Stimulated activated CD4-positive, alpha-beta T cell treated with anti-CD3 and anti-CD28 coated beads, Interleukin-4, amount 100 ng/mL, for 24 hours (primary cell): ENCODE measurements at regions not wholly inside any gene's neighbourhood (a gene's known extent, or its start where the extent isn't known, plus 50 kb on each side); places are given as distances from the start of the nearest gene placed in this dataset.

Experiments used
- DNase-seq: peaks from one replicate; pipeline ENCODE4 v3.0.0-alpha.2; 2020

- no peak for DNase-seq
These were observed 1409.0 kb downstream of the PLA2G4A start for GRCh38 chr1:188237573-188238348.

GRCh38 chr1:188240772-188241406, 1412.1 kb downstream of the PLA2G4A start:
- no peak for DNase-seq

- no peak for DNase-seq
These were observed 1412.9 kb downstream of the PLA2G4A start for GRCh38 chr1:188241629-188242028.

GRCh38 chr1:188243456-188243855, 1414.7 kb downstream of the PLA2G4A start:
- no peak for DNase-seq

DNA sequence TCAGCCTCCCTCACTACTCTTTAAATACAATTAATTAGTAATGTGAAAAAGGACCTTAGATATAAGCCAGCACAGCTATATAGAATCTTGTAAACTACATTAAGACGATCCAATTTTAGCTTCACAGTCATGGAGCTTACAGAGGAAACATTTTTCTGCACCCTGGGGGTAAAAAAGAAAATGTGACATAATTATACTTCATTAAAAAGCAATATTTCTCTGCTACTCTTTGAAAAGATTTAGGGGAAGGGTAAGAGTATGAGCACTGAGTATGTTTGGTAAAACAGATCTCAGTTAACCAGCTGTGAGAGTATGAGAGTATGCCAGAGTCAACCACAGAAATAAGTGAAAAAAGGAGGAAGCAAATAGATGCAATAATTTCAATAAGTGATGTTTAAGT, 1415.9 kb downstream of the PLA2G4A start:
- DNase-seq: no peak

- no peak for DNase-seq
These were observed 1418.5 kb downstream of the PLA2G4A start for GRCh38 chr1:188247255-188247654.

DNA sequence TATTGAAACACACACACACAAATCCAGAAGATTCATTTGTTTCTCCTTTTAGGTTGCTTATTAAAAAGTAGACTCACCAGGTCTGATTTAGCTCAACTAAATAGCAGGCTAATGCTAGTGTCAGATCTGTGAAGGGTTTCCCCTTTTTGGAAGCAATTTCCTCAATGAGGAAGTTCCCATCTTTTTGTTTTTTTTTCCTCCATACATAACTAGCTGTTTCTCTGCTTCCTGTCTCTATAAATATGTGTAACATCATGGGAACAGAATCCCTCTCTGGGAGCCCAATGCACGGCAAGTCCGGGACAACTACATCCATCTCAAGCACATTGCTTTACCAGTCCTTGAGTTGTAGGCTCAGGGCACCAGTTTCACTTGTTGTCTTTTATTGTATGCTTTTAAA, 1421.1 kb downstream of the PLA2G4A start:
- DNase-seq: no peak

- DNase-seq: no peak
These were observed 1422.3 kb downstream of the PLA2G4A start for GRCh38 chr1:188251036-188251435.

GRCh38 chr1:188261849-188262248, 1433.1 kb downstream of the PLA2G4A start:
- no peak for DNase-seq

DNA sequence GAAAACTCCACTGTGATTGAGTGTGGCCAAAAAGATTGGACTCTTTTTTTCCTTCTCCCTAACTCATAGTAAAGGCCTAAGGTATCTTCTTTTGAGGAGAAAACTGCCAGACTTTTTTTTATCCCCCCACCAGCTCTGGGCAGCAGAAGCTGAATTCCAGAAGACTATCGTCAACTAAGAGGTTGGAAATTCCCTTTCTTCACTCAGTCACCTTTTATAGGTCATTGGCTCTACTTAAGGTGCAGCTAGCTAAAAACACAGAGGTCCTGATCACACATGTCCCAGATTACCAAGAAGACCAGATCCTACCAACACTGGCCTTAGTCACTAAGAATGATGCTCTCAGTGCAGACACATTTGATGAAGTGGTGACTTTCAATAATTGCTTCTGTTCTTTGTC, 1441.2 kb downstream of the PLA2G4A start:
- no peak for DNase-seq

GRCh38 chr1:188270497-188270896, 1441.7 kb downstream of the PLA2G4A start:
- DNase-seq: no peak

- no peak for DNase-seq
These were observed 1449.0 kb downstream of the PLA2G4A start for GRCh38 chr1:188277771-188278170.

DNA sequence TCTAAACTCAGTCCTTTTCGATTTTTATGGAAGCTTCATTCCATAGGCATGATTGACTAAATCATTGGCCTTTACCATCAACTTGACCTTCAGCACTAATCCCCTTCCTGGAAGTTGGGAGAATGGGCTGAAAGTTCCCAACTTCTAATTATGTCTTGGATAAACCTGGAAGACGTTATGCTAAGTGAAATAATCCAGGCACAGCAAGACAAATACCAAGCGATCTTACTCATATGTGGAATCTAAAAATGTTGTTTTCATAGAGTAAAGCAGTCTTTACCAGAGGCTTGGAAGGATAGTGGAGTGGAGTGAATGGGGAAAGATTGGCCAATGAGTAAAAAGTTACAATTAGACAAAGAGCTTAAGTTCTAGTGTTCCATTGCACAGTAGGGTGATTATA, 1453.2 kb downstream of the PLA2G4A start:
- DNase-seq: no peak

DNA sequence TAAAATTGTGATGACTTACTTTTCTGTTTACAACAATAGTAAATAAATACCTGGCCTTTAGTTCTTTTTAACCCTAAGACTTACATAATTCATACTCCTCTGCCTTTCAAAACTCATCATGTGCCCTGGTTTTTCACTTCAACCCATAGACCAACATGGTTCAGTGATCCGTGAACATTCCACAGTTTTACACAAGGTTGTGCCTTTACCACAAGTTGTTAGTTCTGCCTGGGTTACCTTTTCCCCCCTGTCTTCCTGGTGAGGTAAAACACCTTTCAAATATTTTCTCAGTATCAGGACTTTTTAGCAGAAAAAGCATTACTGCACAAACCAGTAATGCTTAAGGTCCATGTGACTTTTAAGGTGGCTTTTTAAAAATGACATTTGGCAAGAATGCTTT, 1466.4 kb downstream of the PLA2G4A start:
- DNase-seq: no peak

- DNase-seq: no peak
These were observed 1474.0 kb downstream of the PLA2G4A start for GRCh38 chr1:188302746-188303145.

GRCh38 chr1:188314557-188315137, 1485.9 kb downstream of the PLA2G4A start:
- DNase-seq: no peak

DNA sequence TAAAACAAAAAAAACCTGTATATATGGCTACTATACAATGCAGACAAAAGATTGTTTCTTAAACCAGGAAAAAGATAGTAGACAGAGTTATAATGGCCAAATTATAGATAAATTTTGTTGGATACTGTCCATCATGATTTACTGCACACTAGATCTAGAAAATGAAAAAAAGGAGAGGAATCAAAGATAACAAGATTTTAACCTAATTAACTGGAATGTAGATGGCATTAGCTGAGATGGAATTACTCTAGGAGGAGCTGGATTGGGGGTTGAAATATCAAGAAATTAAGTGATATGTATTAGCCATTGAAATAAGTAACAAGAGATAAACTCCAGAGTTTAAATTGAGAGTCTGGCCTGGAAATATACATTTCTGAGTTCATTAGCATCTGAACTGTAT, 1489.1 kb downstream of the PLA2G4A start:
- DNase-seq: no peak

DNA sequence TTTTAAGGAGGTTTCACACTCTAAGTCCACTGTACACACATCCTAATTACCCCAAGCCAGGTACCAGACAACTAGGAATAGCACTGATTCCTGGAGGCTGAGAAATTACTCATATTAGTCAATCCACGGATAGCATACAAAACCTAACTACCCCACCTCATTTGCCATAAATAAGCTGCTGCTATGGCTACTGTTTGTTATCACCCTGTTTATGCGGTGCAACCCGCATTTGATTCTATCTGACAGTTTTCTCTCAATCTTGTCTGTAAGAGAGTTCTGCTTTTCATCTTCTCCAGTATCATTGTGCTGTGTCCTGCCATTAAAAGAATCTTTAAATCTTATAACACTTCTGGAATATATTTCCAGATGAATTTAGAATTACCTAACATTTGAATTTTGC, 1496.5 kb downstream of the PLA2G4A start:
- no peak for DNase-seq

DNA sequence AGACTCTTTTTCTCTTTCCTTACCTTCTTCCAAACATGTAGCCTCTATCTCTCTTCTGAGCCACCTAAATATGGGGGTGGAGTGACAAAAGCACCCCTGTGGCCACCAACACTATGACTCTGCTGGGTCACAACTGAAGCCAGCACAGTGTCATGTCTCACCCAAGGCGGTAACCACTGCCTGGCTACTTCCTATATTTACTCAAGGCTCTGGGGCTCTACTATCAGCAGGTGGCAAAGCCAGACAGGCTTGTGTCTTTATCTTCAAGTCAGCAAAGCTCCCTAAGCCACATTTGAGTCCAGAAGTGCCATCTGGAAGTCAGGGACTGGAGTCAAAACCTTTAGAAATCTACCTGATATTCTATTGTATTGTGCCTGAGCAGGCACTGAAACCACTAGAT, 1515.2 kb downstream of the PLA2G4A start:
- DNase-seq: no peak

- no peak for DNase-seq
These were observed 1521.4 kb downstream of the PLA2G4A start for GRCh38 chr1:188350104-188350503.

- DNase-seq: no peak
These were observed 1526.3 kb downstream of the PLA2G4A start for GRCh38 chr1:188355082-188355481.

- DNase-seq: no peak
These were observed 1527.1 kb downstream of the PLA2G4A start for GRCh38 chr1:188355847-188356246.

DNA sequence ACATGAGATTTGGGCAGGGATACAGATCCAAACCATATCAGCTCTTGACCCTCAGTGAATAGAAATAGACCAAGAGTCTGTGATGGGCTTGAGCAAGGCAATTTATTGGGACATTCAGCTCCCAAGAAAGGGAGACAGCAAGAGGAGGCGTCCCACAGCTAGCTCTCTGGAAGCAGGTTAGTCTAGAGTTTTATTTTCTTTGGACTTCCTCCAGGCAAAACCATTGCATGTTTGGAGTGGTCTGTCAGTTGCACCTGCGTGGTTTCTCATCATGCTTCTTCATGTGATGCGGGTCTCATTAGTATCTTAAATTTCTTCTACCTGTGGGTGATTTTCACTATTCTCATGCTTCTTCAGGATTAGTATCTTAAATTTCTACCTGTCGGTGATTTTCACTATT, 1530.6 kb downstream of the PLA2G4A start:
- no peak for DNase-seq

- no peak for DNase-seq
These were observed 1535.2 kb downstream of the PLA2G4A start for GRCh38 chr1:188363943-188364342.
